GM19035 (cell line): ENCODE measurements at regions not wholly inside any gene's neighbourhood (a gene's known extent, or its start where the extent isn't known, plus 50 kb on each side); places are given as distances from the start of the nearest gene placed in this dataset.

Source experiments
- ATAC-seq: cut with Tn5 transposase; IDR thresholded peaks from one replicate; pipeline ENCODE4 v1.9.1; 2021; ENCODE audit not compliant: unreplicated experiment

DNA sequence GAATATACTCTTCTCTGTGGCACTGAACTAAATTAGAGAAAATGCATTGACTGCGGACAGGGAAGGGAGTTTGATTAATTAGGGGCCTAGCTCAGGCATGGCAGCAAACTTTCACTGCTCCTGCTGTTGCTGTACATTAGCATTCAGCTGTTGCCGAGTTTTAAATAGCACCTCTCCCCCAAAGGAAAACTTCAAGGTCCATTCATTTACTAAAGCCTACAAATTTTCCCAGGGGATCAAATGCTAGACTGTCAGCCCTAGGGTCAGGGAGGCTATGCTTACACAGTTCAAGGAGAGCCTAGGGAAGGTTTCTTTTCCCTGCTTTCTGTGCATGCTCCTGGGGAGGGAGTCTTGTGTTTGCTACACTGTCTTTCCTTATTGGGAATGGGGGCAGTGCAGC lies 60.0 kb upstream of the GZMB start:
- ATAC-seq, result no peak

DNA sequence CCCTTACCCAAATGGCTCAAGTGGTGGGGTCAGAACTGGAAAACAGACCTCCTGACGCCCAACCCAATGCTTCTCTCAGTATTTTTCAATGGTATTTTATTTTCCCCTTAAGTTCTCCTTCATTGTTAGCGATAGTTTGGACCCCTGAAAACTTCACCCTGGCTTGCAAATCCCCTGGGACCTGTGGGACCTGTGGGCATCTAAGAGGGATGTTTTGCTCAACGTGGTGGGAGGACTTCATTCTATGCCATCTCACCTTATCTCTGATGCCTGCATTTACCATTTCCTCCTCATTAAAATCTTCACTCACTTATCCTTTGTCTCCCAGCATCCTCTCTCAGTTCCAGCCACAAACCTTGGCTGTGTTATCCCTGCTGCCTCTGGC lies 59.4 kb upstream of the GZMB start:
- no peak for ATAC-seq

DNA sequence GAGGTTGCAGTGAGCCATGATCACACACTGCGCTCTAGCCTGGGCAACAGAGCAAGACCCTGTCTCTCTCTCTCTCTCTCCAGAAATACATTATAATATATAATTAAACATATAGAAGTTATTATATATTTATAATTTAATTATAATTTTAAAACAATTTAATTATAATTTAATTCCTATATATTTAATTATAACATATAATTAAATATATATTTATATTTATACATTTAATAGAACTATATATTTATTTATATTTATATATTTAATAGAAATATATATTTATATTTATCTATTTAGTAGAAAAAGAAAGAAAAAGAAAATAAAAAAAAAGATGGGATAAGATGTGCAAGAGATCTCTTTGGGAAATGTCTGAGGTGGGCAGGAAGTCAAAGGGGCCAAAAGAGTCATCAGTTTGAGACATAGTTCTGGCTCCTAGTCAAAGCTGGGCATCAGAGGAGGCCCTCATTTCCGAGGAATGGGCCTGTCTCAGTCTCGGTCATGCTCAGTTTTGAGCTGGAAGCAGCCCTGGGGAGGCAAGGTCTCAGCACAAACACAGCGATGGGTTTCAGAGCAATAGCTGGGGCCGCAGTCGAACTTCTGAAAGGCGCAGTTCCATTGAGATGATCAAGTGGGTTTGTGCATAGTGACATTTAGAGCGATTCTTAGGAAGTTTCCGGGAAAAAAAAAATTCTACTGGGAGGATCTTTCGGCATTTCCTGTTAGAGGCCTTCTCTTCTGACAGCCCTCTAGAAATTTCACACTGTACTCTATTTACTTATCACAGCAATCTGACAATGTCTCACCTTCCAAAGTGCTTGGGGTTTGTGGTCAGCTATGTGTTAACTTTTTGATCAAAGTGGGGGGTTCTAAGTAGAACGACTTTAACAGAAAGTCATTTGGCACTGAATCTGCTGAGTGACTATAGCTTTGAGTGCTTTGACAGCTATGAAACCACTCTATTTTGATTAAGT lies 58.7 kb upstream of the GZMB start:
- ATAC-seq, result no peak

DNA sequence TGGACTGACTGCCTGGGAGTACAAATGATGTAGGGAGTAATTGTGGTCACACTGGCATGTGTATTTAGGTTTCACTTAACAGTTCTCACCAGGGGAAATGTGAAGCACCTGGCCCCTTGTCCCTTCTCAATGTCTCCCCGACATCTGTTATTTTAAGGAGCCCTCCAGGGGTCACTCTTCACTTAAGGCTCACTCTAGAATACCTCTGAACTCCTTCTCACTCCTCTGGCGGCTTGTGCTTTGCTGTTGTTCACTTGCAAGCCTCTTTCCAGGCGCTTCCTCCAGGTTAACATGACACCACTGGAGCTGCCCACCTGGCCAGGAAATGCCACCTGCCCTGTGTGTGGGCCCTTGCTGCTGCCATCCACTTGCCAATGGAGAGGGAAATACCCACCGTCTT lies 56.5 kb upstream of the GZMB start:
- no peak for ATAC-seq

DNA sequence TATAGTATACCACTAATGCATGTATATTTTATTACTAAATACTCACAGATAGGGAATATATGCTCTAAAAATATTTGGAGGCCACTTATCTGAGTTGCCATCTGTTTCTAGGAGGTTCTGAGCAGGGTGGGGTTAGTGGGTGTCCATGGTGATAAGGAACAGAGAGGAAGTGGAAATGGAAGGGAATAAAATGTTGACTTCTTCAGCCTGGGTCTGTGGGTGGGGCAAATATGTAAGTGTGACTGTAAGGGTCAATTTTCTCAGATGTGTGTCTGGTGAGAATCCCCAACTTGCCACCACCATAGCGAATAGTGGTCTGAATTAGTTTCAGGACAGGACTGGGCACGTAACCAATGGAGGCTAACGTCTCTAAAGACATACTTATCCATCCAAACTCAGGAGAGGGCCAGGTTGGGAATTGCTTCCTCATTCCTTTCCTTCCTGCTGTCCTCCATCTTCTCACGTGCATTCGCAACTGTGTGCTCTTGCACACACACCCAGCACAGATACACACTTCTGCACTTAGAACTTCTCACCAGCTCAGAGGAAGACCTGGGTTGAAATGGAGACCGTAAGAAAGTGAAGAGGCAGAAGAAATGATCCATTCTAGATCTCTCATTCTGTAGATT lies 54.2 kb upstream of the GZMB start:
- no peak for ATAC-seq
